ENCODE measurements at regions not wholly inside any gene's neighbourhood (a gene's known extent, or its start where the extent isn't known, plus 50 kb on each side); places are given as distances from the start of the nearest gene placed in this dataset.

DNA sequence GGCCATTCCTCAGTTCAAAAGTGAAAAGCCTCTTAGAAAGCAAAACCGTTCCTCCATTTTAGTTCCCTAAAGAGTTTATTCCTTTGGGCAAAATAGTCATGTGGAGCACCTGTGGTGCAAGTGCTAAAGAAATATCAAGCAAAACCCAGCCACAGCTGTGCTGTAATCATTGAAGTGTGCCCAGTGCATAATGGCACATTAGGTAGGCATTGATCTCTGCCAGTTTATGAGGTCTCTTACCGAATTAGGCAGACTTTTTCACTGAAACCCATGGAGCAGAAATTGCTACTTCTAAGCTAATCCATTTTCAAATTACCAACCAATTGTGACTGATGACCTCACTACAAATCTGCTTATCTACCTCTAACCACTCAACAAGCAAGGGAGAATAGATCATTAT is 97.2 kb upstream of the SEMA3A start:
- Histone ChIP-seq H3K27ac (no peak overlapping the region), H3K4me3 (no peak overlapping the region), H3K27me3 (no peaks in the 10 kb centered on the region), H3K36me3 (no peaks in the 10 kb centered on the region), H3K4me1 (no peaks in the 10 kb centered on the region), H3K9me3 (no peaks in the 10 kb centered on the region)
- intact Hi-C loops (cut with DNase I) = no loop called here
- DNase-seq (no peak), ATAC-seq (no peak)
- TF ChIP-seq, protein P1, sequence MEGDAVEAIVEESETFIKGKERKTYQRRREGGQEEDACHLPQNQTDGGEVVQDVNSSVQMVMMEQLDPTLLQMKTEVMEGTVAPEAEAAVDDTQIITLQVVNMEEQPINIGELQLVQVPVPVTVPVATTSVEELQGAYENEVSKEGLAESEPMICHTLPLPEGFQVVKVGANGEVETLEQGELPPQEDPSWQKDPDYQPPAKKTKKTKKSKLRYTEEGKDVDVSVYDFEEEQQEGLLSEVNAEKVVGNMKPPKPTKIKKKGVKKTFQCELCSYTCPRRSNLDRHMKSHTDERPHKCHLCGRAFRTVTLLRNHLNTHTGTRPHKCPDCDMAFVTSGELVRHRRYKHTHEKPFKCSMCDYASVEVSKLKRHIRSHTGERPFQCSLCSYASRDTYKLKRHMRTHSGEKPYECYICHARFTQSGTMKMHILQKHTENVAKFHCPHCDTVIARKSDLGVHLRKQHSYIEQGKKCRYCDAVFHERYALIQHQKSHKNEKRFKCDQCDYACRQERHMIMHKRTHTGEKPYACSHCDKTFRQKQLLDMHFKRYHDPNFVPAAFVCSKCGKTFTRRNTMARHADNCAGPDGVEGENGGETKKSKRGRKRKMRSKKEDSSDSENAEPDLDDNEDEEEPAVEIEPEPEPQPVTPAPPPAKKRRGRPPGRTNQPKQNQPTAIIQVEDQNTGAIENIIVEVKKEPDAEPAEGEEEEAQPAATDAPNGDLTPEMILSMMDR (IDR thresholded peaks at IDR 0.05) = no peak

DNA sequence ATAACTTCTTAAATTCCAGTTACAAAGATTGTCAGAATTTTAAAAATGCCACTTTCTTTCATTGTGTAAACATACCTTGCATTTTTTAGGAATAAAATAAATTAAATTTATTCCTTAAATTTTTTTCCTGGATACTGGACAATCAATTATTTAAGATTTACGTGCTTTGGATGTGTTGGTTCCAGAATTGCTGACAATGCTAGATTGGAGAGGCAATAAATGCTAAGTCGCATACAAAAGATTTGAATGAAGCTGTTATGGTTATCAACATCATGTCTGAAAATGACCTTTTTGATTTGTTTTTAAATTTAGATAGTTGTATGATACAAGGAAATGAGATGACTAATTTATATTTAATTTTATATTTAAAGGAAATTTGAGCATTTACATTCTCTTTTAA is 89.2 kb upstream of the SEMA3A start:
- Histone ChIP-seq H3K4me1 (no peaks in the 10 kb centered on the region), H3K9me3 (no peaks in the 10 kb centered on the region), H3K4me3 (no peak overlapping the region), H3K36me3 (no peaks in the 10 kb centered on the region), H3K27me3 (no peaks in the 10 kb centered on the region), H3K27ac (no peak overlapping the region)
- no peak for DNase-seq
- ATAC-seq = no peak
- intact Hi-C loops (cut with DNase I) = no loop called here
- TF ChIP-seq, protein P1 (IDR thresholded peaks at IDR 0.05) = no peak

DNA sequence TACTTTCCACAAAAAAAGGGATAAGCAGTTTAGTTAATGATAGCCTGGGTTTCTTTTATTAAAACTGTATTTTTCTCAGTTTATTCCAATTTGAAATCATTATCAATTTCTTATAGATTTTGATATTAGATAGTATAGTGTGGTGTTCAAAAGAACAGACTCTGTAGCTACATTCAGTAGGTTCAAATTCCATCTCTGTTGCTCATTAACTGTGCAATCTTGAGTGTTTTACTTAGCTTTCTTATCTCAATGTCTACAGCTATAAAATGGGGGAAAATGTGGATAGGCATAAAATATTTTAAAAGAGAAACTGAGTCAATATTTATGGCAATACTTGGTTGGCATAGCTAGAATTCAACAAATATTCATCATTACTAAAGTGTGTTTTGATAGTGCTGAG is 86.9 kb upstream of the SEMA3A start:
- intact Hi-C loops (cut with DNase I) = no loop called here
- H3K4me1 ChIP-seq = no peaks in the 10 kb centered on the region
- DNase-seq (no peak), ATAC-seq (no peak)
- no peak overlapping the region for H3K27ac ChIP-seq
- H3K27me3 ChIP-seq = no peaks in the 10 kb centered on the region
- H3K36me3 ChIP-seq = no peaks in the 10 kb centered on the region
- TF ChIP-seq, protein P1 (IDR thresholded peaks at IDR 0.05) = no peak
- H3K4me3 ChIP-seq = no peak overlapping the region
- H3K9me3 ChIP-seq = no peaks in the 10 kb centered on the region

DNA sequence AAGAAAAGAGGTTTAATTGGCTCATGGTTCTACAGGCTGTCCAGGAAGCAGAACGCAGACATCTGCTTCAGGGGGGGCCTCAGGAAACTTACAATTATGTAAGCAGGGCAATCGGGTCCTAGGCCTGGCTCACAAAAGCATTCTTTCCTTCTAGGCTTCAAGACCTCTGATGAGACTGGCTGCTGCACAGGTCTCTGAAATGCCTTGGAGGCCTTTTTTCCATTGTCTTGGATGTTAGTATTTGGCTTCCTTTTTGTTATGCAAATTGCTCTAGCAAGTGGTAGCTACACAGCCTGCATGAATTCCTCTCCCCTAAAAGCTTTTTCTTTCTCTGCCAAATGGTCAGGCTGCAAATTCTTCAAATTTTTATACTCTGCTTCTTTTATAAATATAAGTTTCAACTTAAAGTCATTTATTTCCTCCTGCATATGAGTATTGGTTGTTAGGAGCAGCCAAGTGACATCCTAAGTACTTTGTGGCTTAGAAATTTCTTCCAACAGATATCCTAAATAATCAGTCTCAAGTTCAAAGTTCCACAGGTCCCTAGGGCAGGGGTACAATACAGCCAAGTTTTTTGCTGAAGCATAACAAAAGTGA is 83.1 kb upstream of the SEMA3A start:
- intact Hi-C loops (cut with DNase I) = no loop called here
- H3K9me3 ChIP-seq = no peaks in the 10 kb centered on the region
- no peak overlapping the region for H3K27ac ChIP-seq
- no peaks in the 10 kb centered on the region for H3K4me1 ChIP-seq
- no peak overlapping the region for H3K4me3 ChIP-seq
- H3K36me3 ChIP-seq = no peaks in the 10 kb centered on the region
- TF ChIP-seq, protein P1 (IDR thresholded peaks at IDR 0.05) = no peak
- DNase-seq (no peak), ATAC-seq (no peak)
- no peaks in the 10 kb centered on the region for H3K27me3 ChIP-seq

DNA sequence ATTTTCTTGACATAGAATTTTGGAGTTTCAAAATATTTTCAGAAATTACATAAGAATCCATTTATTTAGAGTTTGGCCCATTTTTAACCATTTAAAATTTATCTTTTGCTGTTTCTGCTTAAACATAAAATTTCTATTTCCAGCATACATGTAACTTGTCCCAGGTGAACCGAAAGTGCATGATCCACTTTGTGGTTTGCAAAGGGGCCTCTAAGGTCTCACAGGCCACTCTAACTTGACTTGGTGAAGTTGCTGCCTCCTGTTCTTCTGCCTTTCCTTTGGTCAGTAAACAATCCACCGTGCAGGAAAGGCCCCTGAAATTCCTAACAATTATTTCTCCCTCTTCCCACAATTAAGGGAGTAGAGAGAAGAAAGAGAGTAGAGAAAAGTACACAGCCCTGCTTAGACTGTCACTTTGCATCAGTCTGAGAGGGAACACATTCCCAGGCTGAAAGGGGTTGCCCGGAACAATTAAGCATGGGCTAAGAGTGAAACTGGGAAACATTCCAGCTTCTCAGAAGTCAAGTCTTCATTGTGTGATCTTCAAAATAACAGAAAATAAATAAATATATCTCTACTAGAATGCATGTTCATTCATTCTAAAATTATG is 79.5 kb upstream of the SEMA3A start:
- Histone ChIP-seq H3K4me3 (no peak overlapping the region), H3K4me1 (no peaks in the 10 kb centered on the region), H3K9me3 (no peaks in the 10 kb centered on the region), H3K27me3 (no peaks in the 10 kb centered on the region), H3K36me3 (no peaks in the 10 kb centered on the region), H3K27ac (no peak overlapping the region)
- intact Hi-C loops (cut with DNase I) = no loop called here
- ATAC-seq (peak; percentile 75), DNase-seq (no peak)
- TF ChIP-seq, protein P1 (IDR thresholded peaks at IDR 0.05) = no peak
